ENCODE measurements at regions not wholly inside any gene's neighbourhood (a gene's known extent, or its start where the extent isn't known, plus 50 kb on each side); places are given as distances from the start of the nearest gene placed in this dataset.

DNA sequence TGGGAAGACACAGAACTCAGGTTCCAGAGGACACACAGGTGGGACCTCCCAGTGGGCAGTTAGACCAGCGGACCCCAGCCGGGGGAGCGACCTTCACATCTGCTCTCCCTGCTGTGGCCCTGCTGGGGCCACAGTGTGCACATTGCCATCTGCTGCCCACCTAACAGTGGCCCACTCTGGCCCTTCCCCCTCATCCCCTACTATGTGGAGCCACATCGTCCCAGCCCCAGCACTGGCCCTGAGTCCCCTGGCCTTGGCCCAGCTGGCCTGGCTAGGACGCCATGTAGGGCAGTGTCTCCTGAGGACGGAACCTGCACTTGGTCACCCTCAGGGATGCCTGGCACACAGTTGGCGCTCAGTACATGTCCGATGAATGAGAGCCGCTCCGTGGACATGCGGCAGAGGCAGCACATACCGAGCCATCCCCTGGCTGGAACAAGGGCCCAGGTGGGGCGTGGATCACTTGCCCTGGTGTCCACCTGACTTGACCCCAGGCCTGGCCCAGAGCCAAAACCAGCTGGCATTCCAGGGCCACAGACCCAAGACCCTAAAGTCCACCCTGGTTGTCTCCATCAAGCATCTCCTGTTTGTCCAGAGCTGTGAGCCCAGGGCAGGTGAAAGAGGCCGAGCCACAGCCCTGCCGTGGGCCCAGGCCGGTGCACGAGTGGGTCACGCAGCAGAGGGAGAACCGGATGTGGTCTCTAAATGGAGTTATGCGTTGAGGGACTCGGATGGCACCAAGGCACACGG is 93.1 kb upstream of the FGF3 start:
- Histone ChIP-seq H3K27ac (ENCODE audit: low read length in 2 of 2) (no peak overlapping the region), H3K4me3 (ENCODE audit: control extremely low read depth in 1 of 5, extremely low read depth in 1 of 5, insufficient read depth in 1 of 5, low read depth in 2 of 5, low read length in 4 of 5) (no peak overlapping the region), H4K20me1 (ENCODE audit: control insufficient read depth, insufficient read depth, low read length, poor library complexity, severe bottlenecking) (no peaks in the 10 kb centered on the region), H3K4me1 (ENCODE audit: control insufficient read depth in 2 of 2, insufficient read depth in 2 of 2, low read length in 2 of 2) (no peaks in the 10 kb centered on the region), H3K27me3 (replicated peaks in 1 of 4; ENCODE audit: control extremely low read depth in 1 of 4, control insufficient read depth in 3 of 4, insufficient read depth in 4 of 4, low read length in 3 of 4) (peaks cover 0 to 34% (median 2%) of the 10 kb centered on the region in 4 experiments), H3K36me3 (replicated peaks in 1 of 2; ENCODE audit: control extremely low read depth in 1 of 2, control insufficient read depth in 1 of 2, extremely low read depth in 1 of 2, insufficient read depth in 2 of 2, low read length in 1 of 2) (no peaks in the 10 kb centered on the region), H3K9ac (ENCODE audit: low read length) (no peak overlapping the region), H3K4me2 (replicated peaks; ENCODE audit: low read depth, low read length, poor library complexity, severe bottlenecking) (no peak overlapping the region), H2AFZ (ENCODE audit: insufficient read depth, low read depth, low read length, poor library complexity, severe bottlenecking) (no peak overlapping the region), H3K79me2 (ENCODE audit: control insufficient read depth, insufficient read depth, low read length) (no peaks in the 10 kb centered on the region), H3K9me3 (ENCODE audit: control extremely low read depth in 1 of 3, control insufficient read depth in 2 of 3, insufficient read depth in 1 of 3, low read length in 2 of 3) (peaks cover 0 to 22% (median 0%) of the 10 kb centered on the region in 3 donors)
- DNase-seq (no peak), ATAC-seq (ENCODE audit: low read depth) (no peak)
- Mint-ChIP-seq H3K4me1 (no peaks in the 10 kb centered on the region), H3K4me3 (no peak overlapping the region), H3K27me3 (peaks cover 28% of the 10 kb centered on the region), H3K9me3 (ENCODE audit: insufficient read depth) (no peaks in the 10 kb centered on the region), H3K27ac (no peak overlapping the region)
- intact Hi-C loops (cut with micrococcal nuclease) = no loop called here
- ChIA-PET POLR2A (no interaction called here), CTCF (no interaction called here)
- TF ChIP-seq, protein P1, sequence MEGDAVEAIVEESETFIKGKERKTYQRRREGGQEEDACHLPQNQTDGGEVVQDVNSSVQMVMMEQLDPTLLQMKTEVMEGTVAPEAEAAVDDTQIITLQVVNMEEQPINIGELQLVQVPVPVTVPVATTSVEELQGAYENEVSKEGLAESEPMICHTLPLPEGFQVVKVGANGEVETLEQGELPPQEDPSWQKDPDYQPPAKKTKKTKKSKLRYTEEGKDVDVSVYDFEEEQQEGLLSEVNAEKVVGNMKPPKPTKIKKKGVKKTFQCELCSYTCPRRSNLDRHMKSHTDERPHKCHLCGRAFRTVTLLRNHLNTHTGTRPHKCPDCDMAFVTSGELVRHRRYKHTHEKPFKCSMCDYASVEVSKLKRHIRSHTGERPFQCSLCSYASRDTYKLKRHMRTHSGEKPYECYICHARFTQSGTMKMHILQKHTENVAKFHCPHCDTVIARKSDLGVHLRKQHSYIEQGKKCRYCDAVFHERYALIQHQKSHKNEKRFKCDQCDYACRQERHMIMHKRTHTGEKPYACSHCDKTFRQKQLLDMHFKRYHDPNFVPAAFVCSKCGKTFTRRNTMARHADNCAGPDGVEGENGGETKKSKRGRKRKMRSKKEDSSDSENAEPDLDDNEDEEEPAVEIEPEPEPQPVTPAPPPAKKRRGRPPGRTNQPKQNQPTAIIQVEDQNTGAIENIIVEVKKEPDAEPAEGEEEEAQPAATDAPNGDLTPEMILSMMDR (IDR thresholded peaks at IDR 0.05) = no peak
- no peak for TF ChIP-seq EZH2 (IDR thresholded peaks at IDR 0.05; ENCODE audit: borderline replicate concordance, insufficient read depth, low read depth, low read length, poor library complexity, severe bottlenecking)
- WGBS (ENCODE audit: insufficient coverage) = 90% methylated on average over 22 of the region's 22 CpGs

GRCh38 chr11:69912911-69913451 is 93.8 kb upstream of the FGF3 start:
- Histone ChIP-seq H3K9ac (ENCODE audit: low read length) (no peak overlapping the region), H3K79me2 (ENCODE audit: control insufficient read depth, insufficient read depth, low read length) (no peaks in the 10 kb centered on the region), H3K4me3 (ENCODE audit: control extremely low read depth in 1 of 5, extremely low read depth in 1 of 5, insufficient read depth in 1 of 5, low read depth in 2 of 5, low read length in 4 of 5) (no peak overlapping the region), H3K36me3 (replicated peaks in 1 of 2; ENCODE audit: control extremely low read depth in 1 of 2, control insufficient read depth in 1 of 2, extremely low read depth in 1 of 2, insufficient read depth in 2 of 2, low read length in 1 of 2) (no peaks in the 10 kb centered on the region), H4K20me1 (ENCODE audit: control insufficient read depth, insufficient read depth, low read length, poor library complexity, severe bottlenecking) (no peaks in the 10 kb centered on the region), H3K4me2 (replicated peaks; ENCODE audit: low read depth, low read length, poor library complexity, severe bottlenecking) (no peak overlapping the region), H3K4me1 (ENCODE audit: control insufficient read depth in 2 of 2, insufficient read depth in 2 of 2, low read length in 2 of 2) (no peaks in the 10 kb centered on the region), H3K9me3 (ENCODE audit: control extremely low read depth in 1 of 3, control insufficient read depth in 2 of 3, insufficient read depth in 1 of 3, low read length in 2 of 3) (peaks cover 0 to 17% (median 0%) of the 10 kb centered on the region in 3 donors), H3K27ac (ENCODE audit: low read length in 2 of 2) (no peak overlapping the region), H3K27me3 (replicated peaks in 1 of 4; ENCODE audit: control extremely low read depth in 1 of 4, control insufficient read depth in 3 of 4, insufficient read depth in 4 of 4, low read length in 3 of 4) (peaks cover 0 to 34% (median 2%) of the 10 kb centered on the region in 4 experiments), H2AFZ (ENCODE audit: insufficient read depth, low read depth, low read length, poor library complexity, severe bottlenecking) (no peak overlapping the region)
- H3K9me3 Mint-ChIP-seq (ENCODE audit: insufficient read depth) = no peaks in the 10 kb centered on the region
- ChIA-PET CTCF (no interaction called here), POLR2A (no interaction called here)
- TF ChIP-seq, protein P1 (IDR thresholded peaks at IDR 0.05) = no peak
- TF ChIP-seq EZH2 (IDR thresholded peaks at IDR 0.05; ENCODE audit: borderline replicate concordance, insufficient read depth, low read depth, low read length, poor library complexity, severe bottlenecking) = no peak
- ATAC-seq (ENCODE audit: low read depth) (no peak), DNase-seq (no peak)
- H3K4me1 Mint-ChIP-seq = no peaks in the 10 kb centered on the region
- H3K4me3 Mint-ChIP-seq = no peak overlapping the region
- intact Hi-C loops (cut with micrococcal nuclease) = no loop called here
- WGBS (ENCODE audit: insufficient coverage) = 57% methylated on average over 16 of the region's 16 CpGs
- peaks cover 28% of the 10 kb centered on the region for H3K27me3 Mint-ChIP-seq
- H3K27ac Mint-ChIP-seq = no peak overlapping the region
